ENCODE measurements at regions not wholly inside any gene's neighbourhood (a gene's known extent, or its start where the extent isn't known, plus 50 kb on each side); places are given as distances from the start of the nearest gene placed in this dataset.

GRCh38 chr1:177793900-177794299, 176.0 kb downstream of the SEC16B start:
- Histone ChIP-seq H2AFZ (ENCODE audit: low read depth) (no peak overlapping the region), H3K4me3 (IDR thresholded peaks at IDR 0.05; ENCODE audit: insufficient read depth, low read depth, low read length) (no peak overlapping the region), H4K20me1 (ENCODE audit: insufficient read depth) (no peaks in the 10 kb centered on the region), H3K4me1 (ENCODE audit: low read depth, poor library complexity, severe bottlenecking) (peaks cover 56% of the 10 kb centered on the region), H3K27me3 (ENCODE audit: insufficient read depth, low read depth) (no peaks in the 10 kb centered on the region), H3K4me2 (no peak overlapping the region), H3K79me2 (ENCODE audit: insufficient read depth, low read depth) (no peaks in the 10 kb centered on the region), H3K27ac (no peak overlapping the region), H3K9ac (no peak overlapping the region), H3K36me3 (ENCODE audit: insufficient read depth) (no peaks in the 10 kb centered on the region)
- no peak for TF ChIP-seq CTCF (conservative IDR thresholded peaks at IDR 0.05; ENCODE audit: low read depth, low read length)

- peak overlapping the region; percentile 0; the same call in 1 of the 2 replicates for H3K4me2 ChIP-seq
- TF ChIP-seq CTCF (conservative IDR thresholded peaks at IDR 0.05; ENCODE audit: low read depth, low read length): no peak
- H3K27ac ChIP-seq: no peak overlapping the region
- no peak overlapping the region for H2AFZ ChIP-seq (ENCODE audit: low read depth)
- H3K9ac ChIP-seq: no peak overlapping the region
- H3K4me1 ChIP-seq (ENCODE audit: low read depth, poor library complexity, severe bottlenecking): peaks cover 23% of the 10 kb centered on the region
- no peaks in the 10 kb centered on the region for H3K27me3 ChIP-seq (ENCODE audit: insufficient read depth, low read depth)
- no peaks in the 10 kb centered on the region for H3K79me2 ChIP-seq (ENCODE audit: insufficient read depth, low read depth)
- H3K36me3 ChIP-seq (ENCODE audit: insufficient read depth): no peaks in the 10 kb centered on the region
- no peak overlapping the region for H3K4me3 ChIP-seq (IDR thresholded peaks at IDR 0.05; ENCODE audit: insufficient read depth, low read depth, low read length)
- H4K20me1 ChIP-seq (ENCODE audit: insufficient read depth): no peaks in the 10 kb centered on the region
These were observed 179.3 kb downstream of the SEC16B start for GRCh38 chr1:177790566-177790965.

- Histone ChIP-seq H4K20me1 (ENCODE audit: insufficient read depth) (no peaks in the 10 kb centered on the region), H3K79me2 (ENCODE audit: insufficient read depth, low read depth) (no peaks in the 10 kb centered on the region), H2AFZ (ENCODE audit: low read depth) (no peak overlapping the region), H3K4me1 (ENCODE audit: low read depth, poor library complexity, severe bottlenecking) (peaks cover 17% of the 10 kb centered on the region), H3K4me2 (peak overlapping the region; percentile 0; the same call in 1 of the 2 replicates), H3K4me3 (IDR thresholded peaks at IDR 0.05; ENCODE audit: insufficient read depth, low read depth, low read length) (no peak overlapping the region), H3K9ac (no peak overlapping the region), H3K27me3 (ENCODE audit: insufficient read depth, low read depth) (no peaks in the 10 kb centered on the region), H3K27ac (no peak overlapping the region), H3K36me3 (ENCODE audit: insufficient read depth) (no peaks in the 10 kb centered on the region)
- TF ChIP-seq CTCF (conservative IDR thresholded peaks at IDR 0.05; ENCODE audit: low read depth, low read length): no peak
These were observed 179.9 kb downstream of the SEC16B start for GRCh38 chr1:177789956-177790355.

GRCh38 chr1:177786176-177786745, 183.6 kb downstream of the SEC16B start:
- no peaks in the 10 kb centered on the region for H3K27me3 ChIP-seq (ENCODE audit: insufficient read depth, low read depth)
- no peak overlapping the region for H3K4me2 ChIP-seq
- no peak overlapping the region for H2AFZ ChIP-seq (ENCODE audit: low read depth)
- peaks cover 17% of the 10 kb centered on the region for H3K4me1 ChIP-seq (ENCODE audit: low read depth, poor library complexity, severe bottlenecking)
- no peaks in the 10 kb centered on the region for H3K79me2 ChIP-seq (ENCODE audit: insufficient read depth, low read depth)
- H3K27ac ChIP-seq: no peak overlapping the region
- H3K9ac ChIP-seq: no peak overlapping the region
- no peak for TF ChIP-seq CTCF (conservative IDR thresholded peaks at IDR 0.05; ENCODE audit: low read depth, low read length)
- no peak overlapping the region for H3K4me3 ChIP-seq (IDR thresholded peaks at IDR 0.05; ENCODE audit: insufficient read depth, low read depth, low read length)
- H3K36me3 ChIP-seq (ENCODE audit: insufficient read depth): no peaks in the 10 kb centered on the region
- H4K20me1 ChIP-seq (ENCODE audit: insufficient read depth): no peaks in the 10 kb centered on the region
